ENCODE measurements at regions not wholly inside any gene's neighbourhood (a gene's known extent, or its start where the extent isn't known, plus 50 kb on each side); places are given as distances from the start of the nearest gene placed in this dataset.

- DNase-seq (ENCODE audit: extremely low read depth in 1 of 11, low read depth in 9 of 11, low spot score in 4 of 11) = no peak
Measured at GRCh38 chr17:69958063-69958462, 117.0 kb upstream of the KCNJ16 start.

- no peak for DNase-seq (ENCODE audit: extremely low read depth in 1 of 11, low read depth in 9 of 11, low spot score in 4 of 11)
Measured at GRCh38 chr17:69959283-69959682, 115.7 kb upstream of the KCNJ16 start.

GRCh38 chr17:69960755-69961154 is 114.3 kb upstream of the KCNJ16 start:
- no peak for DNase-seq (ENCODE audit: extremely low read depth in 1 of 11, low read depth in 9 of 11, low spot score in 4 of 11)

DNA sequence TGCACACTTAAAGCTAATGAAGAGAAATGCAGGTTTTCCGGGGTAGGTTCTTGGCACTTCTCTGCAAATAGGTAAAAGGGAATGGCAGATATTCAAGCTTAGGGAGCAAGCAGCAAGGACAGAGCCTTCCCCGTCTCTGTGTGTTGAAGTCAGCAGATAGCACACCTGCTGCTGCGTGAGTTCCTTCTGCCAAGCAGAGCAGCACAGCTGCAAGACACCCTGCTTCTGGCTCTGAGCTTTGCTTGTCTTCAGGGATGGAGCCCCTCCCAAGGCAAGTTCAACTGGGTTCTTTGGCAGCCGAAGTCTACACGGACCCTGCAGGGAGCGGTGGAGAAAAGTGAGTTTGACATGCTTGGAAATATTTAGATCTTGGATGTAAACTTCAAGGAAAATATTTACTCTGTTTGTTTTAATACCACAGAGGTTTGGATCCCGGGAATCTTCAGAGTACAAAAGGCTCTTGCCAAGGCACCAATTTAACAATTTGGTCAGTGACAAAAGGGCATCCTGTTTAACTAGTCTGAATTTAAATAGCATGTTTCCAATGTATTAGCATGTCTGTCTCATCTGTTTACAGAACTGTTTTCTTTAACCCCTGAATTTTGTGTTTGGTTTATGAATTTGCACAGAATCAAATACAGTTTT is 113.4 kb upstream of the KCNJ16 start:
- no peak for DNase-seq (ENCODE audit: extremely low read depth in 1 of 11, low read depth in 9 of 11, low spot score in 4 of 11)

DNA sequence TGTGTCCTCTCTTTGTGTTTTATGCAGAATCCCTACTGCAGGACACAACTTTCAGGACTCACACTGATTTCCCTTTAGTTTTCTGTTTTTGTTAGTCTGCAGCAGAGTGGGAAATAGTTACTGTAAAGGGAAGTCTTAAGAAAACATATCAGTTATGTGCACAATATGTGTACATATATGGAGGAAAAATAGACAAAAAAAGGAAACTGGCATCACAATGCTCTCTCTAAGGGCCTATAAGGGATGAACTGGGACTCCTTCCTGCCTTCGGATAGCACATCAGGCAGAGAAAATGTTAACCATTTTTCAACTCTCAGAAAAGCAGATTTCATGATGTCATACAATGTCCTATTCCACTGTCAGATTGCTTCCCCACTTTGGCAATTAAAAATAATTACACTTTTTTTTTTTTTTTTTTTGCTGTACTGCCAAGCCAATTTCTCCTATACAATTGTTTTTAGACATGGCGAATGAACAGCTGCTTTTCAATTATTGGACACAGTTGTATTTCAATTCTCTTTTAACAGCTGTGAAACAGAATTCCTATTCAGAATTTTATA is 112.5 kb upstream of the KCNJ16 start:
- no peak for DNase-seq (ENCODE audit: extremely low read depth in 1 of 11, low read depth in 9 of 11, low spot score in 4 of 11)

GRCh38 chr17:69967910-69968411 is 107.1 kb upstream of the KCNJ16 start:
- no peak for DNase-seq (ENCODE audit: extremely low read depth in 1 of 11, low read depth in 9 of 11, low spot score in 4 of 11)

DNA sequence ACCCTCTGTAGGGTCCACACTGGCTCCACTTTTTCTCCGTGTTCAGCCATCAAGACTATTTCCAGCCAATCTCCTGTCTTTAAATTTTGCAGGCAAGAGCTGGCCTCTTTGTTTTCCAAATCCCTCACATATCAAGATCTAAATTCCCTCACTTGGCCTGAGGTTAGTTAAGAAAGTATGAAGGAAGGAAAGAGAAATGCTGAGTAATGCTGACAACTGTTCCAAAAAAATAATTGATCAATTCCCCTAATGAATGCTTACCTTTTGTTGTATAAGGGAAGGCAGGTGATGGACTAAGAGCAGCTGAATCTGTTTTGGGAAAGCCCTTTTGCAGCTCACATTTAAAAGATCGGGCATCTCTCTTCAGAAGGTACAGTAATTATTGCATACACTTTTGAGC is 105.1 kb upstream of the KCNJ16 start:
- DNase-seq (ENCODE audit: extremely low read depth in 1 of 11, low read depth in 9 of 11, low spot score in 4 of 11) = no peak

DNA sequence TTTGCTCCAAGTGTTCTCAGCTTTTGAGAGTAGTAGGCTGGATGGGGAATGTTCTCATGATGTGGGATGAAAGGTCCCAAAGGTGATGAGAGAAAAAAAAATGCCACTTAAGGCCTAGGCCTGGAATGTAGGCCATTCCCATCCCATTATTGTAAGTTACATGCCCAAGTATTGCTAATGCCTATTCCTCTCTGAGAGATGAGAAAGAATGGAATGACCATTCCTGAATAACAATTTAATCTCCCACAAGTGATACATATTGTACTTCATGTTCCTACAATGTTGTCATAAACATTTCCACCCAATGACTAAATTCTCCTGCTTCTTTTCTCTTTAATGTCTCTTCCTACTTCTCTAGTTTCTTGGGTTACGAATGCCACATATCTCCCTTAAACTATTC is 102.8 kb upstream of the KCNJ16 start:
- no peak for DNase-seq (ENCODE audit: extremely low read depth in 1 of 11, low read depth in 9 of 11, low spot score in 4 of 11)

GRCh38 chr17:69975808-69976207 is 99.2 kb upstream of the KCNJ16 start:
- DNase-seq (ENCODE audit: extremely low read depth in 1 of 11, low read depth in 9 of 11, low spot score in 4 of 11) = no peak

DNA sequence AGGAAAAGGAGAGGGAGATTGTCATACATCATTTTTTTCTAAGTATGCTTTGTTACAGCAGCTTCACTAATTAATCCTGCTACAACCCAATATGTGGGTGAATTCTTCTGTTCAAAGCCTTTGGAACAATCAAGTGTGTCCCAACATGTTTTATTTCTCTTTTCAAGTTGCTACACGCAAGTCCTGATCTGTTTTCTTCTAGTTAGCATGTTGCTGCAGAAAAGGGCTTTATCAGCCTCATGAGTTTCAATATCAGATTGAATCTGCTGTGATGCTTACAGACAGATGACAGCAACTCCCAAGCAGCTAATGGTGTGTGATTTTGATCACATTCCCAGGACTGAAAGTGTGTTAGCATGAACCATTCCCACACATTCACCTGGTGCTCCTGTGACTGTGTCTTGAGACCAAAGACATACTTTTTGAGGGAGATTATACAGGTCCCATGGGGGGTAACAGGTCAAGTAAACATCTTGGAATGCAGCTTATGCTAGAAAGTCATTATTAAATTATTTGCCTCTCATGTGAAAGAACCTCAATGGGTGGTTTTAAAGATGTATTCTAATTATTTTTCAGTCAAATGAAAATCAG is 96.9 kb upstream of the KCNJ16 start:
- DNase-seq (ENCODE audit: extremely low read depth in 1 of 11, low read depth in 9 of 11, low spot score in 4 of 11) = no peak

DNA sequence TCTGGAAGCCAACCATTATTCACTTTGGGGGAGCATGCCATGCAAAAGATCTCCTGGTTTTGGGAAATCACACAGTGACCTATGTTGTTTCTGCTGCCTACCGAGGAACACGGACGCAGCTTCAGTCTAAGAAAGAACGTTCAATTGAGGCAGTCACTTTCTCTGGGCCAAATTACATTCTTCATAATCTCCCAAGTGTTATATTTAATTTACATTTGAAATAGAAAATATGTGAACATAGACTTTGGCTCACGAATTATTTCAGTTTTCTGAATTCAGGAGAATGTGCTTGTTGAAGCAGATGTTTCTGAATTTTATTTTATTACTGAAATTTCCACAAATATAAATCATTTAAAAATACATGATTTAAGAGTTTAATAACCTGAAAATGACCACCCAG is 93.6 kb upstream of the KCNJ16 start:
- DNase-seq (ENCODE audit: extremely low read depth in 1 of 11, low read depth in 9 of 11, low spot score in 4 of 11) = no peak

DNA sequence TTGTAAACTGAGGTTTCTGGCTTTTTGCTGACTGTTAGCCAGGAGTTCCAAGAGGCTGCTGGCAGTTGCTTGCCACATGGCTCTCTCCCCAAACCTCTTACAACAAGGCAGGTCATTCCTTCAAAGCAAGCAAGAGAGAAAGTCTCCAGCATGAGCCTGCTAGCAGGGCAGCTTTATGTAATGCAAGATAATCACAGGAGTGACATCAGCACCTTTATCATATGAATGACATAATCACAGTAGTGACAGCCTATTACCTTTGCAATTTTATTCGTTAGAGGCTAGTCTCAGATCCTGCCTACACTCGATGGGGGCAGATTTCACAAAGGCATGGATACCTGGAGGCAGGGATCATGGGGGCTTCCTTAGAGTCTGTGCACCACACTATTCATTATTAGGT is 79.5 kb upstream of the KCNJ16 start:
- DNase-seq (ENCODE audit: extremely low read depth in 1 of 11, low read depth in 9 of 11, low spot score in 4 of 11) = no peak

- no peak for DNase-seq (ENCODE audit: extremely low read depth in 1 of 11, low read depth in 9 of 11, low spot score in 4 of 11)
Measured at GRCh38 chr17:69997332-69997731, 77.7 kb upstream of the KCNJ16 start.

DNA sequence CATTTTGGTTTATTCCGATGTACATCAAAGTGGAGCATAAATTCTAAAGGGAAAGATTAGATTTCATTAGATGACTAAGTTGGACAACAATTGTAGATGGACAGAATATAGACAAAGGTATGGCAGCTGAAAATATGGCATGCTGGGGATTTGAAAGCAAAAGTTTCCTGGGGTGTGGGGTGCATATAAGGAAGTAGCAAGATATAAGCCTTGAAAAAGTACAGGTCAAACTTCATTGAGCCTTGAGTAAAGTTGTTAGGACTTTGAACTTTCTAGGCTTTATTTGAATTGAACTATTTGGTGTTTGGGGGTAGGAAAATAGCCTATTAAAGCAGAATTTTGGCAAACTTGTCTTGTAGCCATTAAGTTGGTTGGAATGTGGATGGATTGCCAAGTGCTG is 75.8 kb upstream of the KCNJ16 start:
- DNase-seq (ENCODE audit: extremely low read depth in 1 of 11, low read depth in 9 of 11, low spot score in 4 of 11) = no peak

GRCh38 chr17:70006159-70006558 is 68.9 kb upstream of the KCNJ16 start:
- DNase-seq (ENCODE audit: extremely low read depth in 1 of 11, low read depth in 9 of 11, low spot score in 4 of 11) = no peak

DNA sequence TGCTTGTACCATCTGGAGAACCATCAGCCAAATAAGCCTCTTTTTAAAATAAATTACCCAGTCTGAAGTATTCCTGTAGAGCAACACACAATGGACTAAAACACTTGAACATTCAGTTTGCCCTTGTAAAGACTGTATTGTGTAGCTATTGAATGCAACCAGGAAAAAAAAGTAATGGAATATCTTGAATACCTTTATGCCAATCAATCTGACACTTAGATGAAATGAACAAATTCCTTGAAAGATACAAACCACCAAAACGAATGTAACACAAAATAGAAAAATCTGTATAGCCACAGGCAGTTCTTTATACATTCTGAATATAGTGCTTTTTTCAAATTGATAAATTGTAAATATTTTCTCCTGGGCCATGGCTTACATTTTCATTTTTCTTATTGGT is 63.3 kb upstream of the KCNJ16 start:
- DNase-seq (ENCODE audit: extremely low read depth in 1 of 11, low read depth in 9 of 11, low spot score in 4 of 11) = no peak

GRCh38 chr17:70013911-70014310 is 61.1 kb upstream of the KCNJ16 start:
- DNase-seq (ENCODE audit: extremely low read depth in 1 of 11, low read depth in 9 of 11, low spot score in 4 of 11) = no peak

DNA sequence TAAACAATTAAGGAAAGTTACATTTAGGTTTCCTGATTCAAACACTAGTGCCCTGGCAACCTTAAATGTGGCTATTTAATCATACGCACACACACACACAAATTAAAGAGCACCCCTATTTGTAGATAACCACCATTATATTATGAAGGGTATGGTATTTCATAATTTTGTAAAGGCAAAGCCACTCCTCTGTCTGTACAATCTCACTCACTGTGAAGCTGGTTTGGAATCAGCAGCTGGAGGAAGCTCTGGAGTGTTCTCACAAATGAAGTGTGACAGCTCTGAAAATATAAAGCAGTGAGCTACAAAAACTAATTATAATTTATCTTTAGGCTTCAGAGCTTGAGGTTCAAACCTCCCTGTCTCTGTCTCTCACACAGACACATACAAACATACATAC is 57.9 kb upstream of the KCNJ16 start:
- no peak for DNase-seq (ENCODE audit: extremely low read depth in 1 of 11, low read depth in 9 of 11, low spot score in 4 of 11)

DNA sequence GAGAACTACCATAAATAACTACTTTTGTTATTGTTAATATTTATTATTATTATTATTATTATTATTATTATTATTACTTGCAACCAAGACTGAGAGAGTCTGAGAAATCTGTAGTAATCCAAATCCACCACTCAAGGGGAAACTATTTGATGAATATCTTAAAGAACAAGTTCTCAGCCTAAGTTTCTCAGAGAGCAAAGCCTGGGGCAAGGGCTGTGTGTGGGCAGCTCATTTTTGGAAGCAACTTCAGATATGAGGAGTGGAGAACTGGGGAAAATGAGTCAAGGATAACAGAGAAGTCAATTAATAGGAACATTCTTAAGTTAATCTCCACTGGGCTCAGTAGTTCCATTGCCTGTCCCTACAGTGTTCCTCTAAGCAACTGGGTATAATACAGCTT is 57.1 kb upstream of the KCNJ16 start:
- no peak for DNase-seq (ENCODE audit: extremely low read depth in 1 of 11, low read depth in 9 of 11, low spot score in 4 of 11)

- DNase-seq (ENCODE audit: extremely low read depth in 1 of 11, low read depth in 9 of 11, low spot score in 4 of 11) = no peak
Measured at GRCh38 chr17:70021726-70022125, 53.3 kb upstream of the KCNJ16 start.

DNA sequence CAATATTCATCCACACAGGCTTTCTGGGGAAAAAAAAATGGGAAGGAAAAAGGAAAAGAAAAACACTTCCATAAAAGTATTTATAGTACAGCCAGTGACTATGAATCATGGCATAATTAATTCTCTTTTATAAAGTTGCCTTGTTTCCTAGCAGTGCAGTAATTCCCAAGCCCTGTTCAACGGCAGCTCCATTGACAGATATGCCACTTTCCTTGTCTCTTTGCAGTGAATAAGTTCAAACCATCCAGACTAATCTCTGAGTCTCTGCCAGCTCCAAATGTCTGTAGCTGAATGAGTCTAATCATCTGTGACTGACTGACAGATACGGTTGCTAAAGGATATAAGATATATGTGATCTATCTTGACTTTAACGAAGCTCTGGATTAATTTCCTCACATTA is 52.9 kb upstream of the KCNJ16 start:
- no peak for DNase-seq (ENCODE audit: extremely low read depth in 1 of 11, low read depth in 9 of 11, low spot score in 4 of 11)
